Cardiac septum (tissue), 1 donor: ENCODE measurements at regions not wholly inside any gene's neighbourhood (a gene's known extent, or its start where the extent isn't known, plus 50 kb on each side); places are given as distances from the start of the nearest gene placed in this dataset.

Experiments
- DNase-seq: peaks from one replicate; pipeline ENCODE4 v3.0.0-alpha.2; 2020; ENCODE audit warnings: low spot score
- intact Hi-C: fragments of 100-400 bp; cut with DNase I; formaldehyde crosslinking; loops from one replicate; pipeline ENCODE4 v1.14.0; 2022
- donor health status: DM: no; HTN: no; CAD: no.

DNA sequence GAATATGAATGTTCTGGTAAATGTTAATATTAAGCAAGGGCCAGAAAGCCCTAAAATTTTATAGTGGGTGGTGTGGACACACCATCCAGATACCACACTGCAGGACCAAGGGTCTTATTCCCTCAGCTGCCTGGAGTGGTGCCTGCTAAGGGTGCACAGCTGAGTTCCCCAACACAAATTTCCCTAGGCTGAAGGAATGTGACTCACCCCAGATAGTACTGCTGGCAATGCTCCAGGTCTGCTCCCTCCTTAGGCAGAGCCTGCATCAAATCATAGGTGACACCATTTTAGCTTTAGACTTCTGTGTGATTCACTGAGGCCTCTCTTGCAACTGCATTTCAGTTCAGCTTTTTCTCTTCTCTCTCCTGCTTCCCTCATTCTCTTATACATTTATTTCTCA is 321.1 kb downstream of the SATB2 start:
- intact Hi-C loops: no loop called here
- DNase-seq: no peak

DNA sequence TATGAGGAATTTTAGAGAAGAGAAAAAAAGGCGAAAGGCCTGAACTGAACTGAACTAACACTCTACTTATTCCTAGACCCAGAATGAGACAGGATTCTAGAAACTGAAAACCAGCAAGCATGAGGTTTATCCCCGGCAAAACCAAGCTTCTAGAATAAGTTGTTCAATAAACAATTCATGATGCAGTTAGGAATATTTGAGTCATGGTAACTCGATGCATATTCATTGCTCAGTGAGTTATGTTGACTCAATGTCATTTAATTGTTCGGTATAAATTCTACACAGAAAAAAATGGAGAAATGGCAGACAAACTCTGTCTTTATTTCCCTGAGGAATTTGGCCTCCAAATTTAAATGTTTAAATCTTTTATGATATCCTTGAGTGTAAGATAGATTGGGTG is 321.5 kb downstream of the SATB2 start:
- no peak for DNase-seq
- intact Hi-C loops: no loop called here

DNA sequence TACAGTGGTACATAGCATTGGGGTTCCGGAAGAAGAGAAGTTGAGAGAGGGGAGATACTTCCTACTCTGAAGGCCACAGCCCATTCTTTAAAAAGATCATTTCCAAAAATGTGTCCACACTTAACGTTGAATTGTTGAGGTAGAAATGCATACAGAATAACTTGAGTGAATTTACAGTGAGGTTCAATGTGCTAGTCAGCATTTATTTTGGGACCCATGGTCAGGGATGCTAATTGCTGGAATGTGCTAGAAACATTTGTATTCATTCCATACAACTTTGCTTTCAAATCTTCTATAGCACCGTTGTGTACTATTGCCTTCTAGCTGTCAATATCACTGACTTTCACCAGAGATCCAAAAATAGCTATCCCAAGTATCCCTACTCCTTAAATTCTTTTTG is 325.9 kb downstream of the SATB2 start:
- intact Hi-C loops: no loop called here
- DNase-seq: no peak

DNA sequence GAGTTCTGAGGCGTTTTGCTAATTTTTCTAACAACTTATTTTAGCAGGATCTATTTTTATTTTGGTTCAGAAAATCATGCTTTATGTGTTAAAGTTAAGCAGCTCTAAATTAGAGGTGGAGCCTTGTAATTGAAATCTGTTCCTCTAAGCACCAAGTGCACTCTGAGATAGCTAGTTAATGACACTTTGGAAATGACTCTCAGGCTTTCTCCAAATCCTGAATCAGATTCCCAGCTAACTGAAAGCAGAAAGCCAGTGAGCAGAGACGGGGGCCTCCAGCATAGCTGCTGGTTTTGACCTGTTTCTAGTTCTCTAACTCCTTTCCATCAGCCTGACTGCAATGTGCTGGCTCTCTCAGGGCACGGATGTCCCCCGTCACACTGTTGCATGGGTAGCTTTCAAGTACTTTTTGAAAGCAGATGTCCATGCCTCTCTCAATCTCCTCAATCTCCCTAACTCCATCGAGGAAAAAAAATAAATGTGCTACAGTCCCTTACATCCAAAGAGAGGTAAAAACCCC is 326.5 kb downstream of the SATB2 start:
- intact Hi-C loops: no loop called here
- no peak for DNase-seq

DNA sequence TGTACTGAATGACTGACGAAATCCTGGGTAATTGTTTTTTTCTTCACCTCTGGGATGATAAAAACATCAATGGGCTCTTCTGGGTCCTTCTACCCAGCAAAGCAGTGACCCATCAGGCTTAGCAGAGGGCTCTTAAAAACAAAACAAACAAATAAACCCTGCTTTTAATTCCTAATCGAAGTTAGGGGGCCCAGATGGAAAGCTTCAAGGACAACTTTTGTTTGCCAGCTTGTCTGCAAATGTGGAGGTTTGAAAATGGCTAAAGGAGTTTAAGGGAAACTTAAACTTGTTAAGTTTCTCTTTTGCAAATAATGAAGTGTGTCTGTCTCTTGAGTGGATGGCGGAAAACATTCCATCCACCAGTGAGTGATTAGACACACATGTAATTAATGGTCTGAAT is 327.2 kb downstream of the SATB2 start:
- no peak for DNase-seq
- intact Hi-C loops: no loop called here

DNA sequence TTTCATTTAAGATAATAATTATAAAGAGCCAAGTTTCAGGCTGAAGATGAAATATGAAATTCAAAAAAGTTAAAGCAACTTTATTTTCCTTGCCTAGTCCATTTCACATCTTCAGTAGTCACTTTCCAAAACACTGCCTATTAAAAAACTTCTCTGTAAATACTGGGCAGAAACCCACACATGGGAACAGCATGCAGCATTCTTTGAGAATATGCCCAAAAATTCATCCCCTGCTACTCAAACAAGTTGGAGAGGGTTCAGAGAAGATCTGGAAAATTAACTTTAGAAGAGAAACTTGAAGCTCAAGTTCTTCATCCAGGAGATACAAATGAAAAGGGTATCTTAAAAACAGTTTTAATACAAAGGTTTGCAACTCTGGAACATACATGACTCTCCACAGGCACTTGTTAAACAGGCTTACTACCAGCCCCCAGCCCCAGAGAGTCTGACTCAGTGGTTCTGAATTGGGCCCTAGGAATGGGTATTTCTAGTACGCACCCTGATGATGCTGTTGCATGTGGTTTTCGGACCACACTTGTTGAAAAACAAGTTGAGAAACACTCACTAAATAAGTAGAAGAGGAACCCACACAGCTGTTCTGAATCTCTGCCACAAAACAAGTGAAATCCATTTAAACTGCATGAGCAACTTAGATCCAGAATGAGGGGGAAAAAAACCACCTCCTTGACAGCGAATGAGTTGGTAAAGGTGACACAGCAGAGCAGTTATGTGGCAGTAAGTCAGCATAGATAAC is 329.1 kb downstream of the SATB2 start:
- no peak for DNase-seq
- intact Hi-C loops: no loop called here

DNA sequence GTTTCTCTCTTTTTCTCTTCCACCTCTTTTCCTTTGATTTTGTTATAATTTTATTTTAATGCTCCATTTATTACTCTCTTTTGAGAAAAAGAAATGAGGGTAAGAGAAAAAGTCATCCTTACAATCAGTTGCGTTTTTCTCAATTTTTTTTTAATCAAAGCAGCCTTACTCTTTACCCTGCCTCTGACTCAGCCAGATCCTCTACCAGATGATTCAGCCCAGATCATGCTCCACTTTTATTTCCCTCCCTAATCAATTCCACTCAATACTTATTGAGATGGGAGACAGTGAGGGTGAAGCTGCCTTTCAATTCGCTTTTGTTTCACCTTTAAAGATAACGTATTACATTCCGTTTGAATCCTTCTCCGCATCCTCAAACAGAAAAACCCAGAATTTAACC is 337.9 kb downstream of the SATB2 start:
- DNase-seq: no peak
- intact Hi-C loops: no loop called here

DNA sequence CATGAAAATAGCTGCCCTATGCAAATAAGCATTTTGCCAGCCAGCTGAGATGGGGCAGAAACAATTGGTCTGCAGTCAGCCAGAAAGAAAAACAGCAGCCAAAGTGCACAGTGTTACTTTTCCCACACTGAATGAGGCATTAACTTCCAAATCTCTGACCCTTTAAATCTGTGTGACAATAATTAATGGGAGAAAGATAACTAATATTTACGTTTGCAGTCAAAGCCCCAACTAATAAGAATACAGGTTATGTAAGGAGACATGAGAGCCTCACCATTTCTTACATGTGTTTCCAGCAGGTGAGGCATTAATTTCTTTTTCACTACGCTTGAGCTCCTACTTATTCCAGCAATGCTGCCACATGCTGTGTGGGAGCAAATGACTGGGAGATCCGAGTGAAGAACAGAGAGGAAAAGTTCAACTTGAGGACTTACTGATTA is 339.0 kb downstream of the SATB2 start:
- intact Hi-C loops: no loop called here
- no peak for DNase-seq

DNA sequence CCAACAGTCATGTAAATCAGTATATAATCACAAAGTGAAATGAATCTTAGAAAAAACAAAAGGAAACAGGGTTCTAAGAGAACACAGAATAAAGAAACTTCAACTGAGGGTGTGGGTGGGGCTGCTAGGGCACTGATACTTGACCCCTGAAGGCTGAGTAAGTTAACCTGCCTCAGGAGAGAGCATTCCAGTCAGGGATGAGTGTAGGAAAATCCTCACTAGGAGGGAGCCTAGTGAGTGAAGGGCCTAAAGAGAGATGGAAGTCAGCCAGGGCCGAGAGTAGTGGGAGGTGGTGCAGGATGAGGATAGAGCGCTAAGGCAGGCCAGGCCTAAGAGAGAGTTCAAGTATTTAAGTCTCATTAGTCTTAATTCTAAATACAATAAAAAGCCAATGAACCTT is 342.6 kb downstream of the SATB2 start:
- intact Hi-C loops: no loop called here
- DNase-seq: no peak

DNA sequence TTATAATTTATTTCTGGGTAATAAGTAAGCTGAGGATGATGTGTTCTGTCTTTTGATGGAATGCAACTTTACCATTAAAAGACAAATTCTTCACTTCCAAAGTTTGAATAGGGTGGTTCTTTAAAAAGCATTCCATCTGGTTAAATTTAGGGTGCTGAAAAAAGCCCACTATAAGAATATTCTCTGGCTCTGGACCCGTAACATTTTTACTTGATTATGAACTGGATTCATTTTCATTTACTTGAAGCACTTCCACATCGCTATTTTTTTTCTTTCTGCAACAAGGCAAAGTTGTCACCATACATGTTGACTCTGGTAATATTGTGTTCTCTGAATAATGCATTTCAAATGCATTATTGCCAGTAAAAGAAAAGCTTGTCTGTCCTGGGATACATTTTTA is 344.6 kb downstream of the SATB2 start:
- no peak for DNase-seq
- intact Hi-C loops: no loop called here

DNA sequence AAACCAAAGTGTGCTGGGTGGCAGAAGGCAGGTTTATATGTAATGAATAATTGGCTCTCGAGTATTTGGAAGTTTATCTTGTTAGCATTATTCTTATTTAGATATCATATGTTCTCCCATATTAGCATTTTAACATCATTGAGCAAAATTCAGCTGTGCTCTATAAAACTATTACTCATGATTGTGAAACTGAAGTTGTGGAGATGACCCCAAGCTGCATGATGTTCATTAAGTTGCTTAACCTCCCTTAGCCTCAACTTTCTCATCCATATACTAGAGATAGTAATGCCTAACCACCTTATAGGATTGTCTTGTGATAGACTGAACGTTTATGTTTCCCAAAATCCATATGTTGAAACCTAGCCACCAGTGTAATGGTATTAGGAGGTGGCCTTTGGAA is 346.3 kb downstream of the SATB2 start:
- intact Hi-C loops: no loop called here

DNA sequence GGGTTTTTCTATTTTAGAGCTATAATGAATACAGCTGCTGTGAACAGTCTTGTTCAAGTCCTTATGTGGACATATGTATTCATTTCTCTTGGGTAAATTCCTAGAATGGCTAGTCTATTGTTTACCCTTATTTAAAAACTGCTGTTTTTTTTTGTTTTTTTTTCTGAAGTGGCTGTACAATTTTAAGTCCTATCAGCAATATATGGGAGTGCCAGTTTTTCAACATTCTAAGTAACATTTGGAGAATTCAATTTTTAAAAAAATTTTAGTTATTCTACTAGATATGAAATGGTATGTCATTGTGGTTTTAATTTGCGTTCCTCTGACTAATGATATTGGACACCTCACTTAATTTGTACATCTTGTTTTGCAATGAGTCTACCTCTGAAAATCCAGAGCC is 349.7 kb downstream of the SATB2 start:
- no peak for DNase-seq
- intact Hi-C loops: no loop called here

More for the DNA sequence above, 346.3 kb downstream of the SATB2 start:
- no peak for DNase-seq

DNA sequence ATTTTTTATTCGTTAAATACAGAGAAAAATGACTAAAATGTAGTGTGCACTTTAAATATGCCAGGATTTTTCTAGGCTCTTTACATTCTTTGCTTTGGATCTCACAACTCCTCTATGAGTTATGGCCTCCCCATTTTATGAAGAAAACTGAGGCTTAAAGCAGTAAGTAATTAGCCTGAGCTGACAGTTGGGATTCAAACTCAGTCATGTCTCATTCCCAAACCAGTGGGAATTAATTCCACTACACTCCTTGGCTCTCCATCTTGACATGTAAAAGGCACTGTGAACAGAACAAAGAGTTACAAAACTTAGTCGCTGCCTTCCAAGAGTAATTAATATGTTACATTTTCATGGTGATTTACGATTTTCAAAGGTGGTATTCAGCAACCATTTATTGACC is 351.9 kb downstream of the SATB2 start:
- intact Hi-C loops: no loop called here
- no peak for DNase-seq

DNA sequence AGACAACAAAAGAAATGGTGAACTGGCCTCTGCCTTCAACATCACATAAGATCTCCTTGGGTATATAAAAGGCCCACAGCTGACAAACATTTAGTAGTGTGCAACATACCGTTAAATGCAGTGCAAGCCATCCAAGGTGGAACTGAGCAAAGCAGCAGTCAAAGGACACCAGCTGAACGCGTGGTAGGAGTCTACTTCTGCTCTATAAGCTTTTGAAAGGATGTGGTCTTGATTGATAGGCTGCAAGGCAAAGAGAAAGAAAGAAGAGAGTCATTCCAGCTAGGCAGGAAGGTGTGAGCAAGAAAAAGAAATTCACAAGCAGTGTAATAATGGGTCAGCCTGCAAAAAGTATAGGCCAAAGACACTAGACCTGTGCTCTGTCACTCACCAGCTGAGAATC is 356.3 kb downstream of the SATB2 start:
- intact Hi-C loops: no loop called here
- DNase-seq: no peak

DNA sequence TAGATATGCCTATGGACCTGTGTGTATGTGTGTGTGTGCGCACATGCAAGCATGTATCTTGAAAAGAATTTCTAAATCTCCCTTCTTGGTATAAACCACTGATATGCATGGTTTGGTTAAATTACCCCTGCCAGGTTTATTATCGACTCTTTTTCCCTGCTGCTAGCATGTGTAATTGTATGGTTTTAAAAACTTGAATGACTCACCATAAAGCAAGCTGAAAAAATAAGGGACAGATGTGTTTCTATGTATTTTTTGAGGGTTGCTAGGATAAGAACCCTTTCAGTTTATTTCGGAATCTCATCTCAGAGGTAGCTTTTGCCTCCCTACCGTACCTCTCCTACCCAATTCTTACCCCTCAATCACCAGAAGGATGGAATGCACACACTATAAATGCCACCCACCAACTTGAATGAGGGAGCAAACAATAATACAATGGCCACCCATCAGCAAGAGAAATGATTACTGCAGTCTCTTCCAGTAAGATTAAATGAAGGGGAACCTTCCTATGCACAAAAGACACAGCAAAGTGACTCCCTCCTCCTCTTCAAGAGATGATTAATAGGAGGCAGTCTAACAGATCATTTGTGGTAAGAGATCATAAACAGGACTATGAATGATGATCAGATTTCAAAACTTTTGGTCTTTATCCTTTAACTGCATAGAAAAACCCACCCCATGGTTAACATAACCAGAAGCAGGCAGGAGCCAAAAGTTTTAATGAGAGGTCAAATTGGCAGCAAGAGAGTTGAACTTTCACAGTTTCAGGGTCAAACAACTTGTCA is 357.2 kb downstream of the SATB2 start:
- intact Hi-C loops: no loop called here
- no peak for DNase-seq

DNA sequence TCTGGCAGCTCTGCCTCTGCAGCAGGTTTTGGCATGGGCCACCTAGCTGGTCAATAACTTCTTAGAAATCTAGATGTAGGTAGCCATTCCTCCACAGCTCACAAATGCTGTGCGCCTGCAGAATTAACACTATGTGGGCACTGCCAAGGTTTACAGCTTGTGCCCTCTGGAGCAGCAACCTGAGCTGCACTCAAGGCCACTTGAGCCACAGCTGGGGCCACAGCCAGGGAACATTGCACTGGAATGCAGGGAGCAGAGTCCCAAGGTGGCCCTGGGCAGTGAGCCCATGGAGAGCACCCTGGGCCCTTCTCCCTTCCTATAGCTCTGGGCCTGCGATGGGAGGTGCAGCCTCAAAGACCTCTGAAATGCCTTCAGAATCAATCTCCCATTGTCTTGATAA is 365.3 kb downstream of the SATB2 start:
- intact Hi-C loops: no loop called here
- no peak for DNase-seq

DNA sequence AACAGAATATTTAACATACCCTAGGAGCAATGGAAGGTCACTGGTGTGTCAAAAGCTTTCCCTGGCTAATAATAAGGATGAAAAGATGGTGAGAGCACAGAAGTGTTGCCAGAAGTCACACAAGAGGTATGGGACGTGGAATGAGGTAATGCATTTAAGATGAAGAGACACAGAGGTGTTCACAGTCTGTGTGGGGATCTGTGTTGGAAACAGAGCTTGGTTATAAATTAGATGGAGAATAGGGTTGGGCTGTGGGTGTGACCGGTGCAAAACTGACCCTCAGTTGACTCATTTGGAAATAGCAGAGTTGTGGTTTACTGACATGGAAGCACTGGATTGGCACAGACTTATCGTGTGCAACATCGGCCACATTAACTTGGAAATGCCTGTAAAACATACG is 372.5 kb downstream of the SATB2 start:
- no peak for DNase-seq
- intact Hi-C loops: no loop called here

DNA sequence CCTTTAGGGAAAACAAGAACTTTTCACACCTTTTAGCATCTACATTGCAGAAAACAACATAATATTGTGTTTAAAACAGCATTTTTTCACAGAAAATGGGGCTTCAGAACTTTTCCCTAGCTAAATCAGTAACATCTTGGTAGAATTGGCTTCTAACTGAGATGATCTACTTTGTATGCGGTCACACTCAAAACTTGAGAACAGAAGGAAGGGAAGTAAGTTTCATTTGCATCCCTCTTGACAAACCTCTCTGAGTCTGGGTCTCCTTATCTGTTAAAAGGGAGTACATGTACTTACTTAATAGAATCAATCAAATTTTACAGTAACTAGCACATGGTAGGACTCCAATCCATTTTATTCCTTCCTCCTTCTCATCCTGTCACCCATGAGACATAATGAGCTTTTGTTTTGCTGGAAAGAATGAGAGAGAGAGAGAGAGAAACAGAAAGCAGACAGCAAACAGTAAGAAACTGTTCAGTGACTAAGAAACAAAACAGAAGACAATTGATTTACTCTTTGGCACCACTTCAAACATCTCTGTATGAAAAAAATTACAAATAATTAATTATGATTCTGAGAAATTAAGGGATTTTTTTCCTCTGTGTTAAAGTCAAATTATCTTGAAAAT is 387.3 kb downstream of the SATB2 start:
- no peak for DNase-seq
- intact Hi-C loops: no loop called here

DNA sequence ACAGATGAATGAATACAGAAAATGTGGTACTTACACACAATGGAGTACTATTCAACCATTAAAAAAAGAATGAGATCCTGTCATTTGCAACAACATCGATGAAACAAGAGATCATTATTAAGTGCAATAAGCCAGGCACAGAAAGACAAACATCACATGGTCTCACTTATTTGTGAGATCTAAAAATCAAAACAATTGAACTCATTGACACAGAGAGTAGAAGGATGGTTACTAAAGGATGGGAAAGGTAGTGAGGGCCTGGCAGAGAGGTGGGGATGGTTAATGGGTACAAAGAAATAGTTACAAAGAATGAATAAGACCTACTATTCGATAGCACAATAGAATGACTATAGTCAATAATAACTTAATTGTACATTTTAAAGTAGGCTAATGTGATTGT is 393.5 kb downstream of the SATB2 start:
- intact Hi-C loops: no loop called here
- no peak for DNase-seq

DNA sequence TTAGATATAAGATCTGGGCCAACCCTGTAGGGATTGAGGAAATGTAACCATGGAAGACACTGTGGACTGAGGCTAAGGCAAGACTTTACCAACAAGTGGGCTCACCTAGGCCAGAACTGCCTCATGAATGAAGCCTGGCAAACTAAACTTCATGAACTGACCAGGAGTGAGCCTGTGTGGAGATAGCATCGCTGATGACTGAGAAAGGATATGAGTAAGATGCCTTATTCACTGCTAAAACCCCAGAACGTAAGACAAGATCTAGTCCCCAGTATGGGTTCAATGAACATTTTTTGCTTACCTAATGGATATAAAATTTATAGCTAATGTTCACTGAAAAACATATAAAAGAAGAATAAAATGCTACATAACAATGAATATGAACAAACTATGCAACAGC is 399.8 kb downstream of the SATB2 start:
- intact Hi-C loops: no loop called here
- no peak for DNase-seq

DNA sequence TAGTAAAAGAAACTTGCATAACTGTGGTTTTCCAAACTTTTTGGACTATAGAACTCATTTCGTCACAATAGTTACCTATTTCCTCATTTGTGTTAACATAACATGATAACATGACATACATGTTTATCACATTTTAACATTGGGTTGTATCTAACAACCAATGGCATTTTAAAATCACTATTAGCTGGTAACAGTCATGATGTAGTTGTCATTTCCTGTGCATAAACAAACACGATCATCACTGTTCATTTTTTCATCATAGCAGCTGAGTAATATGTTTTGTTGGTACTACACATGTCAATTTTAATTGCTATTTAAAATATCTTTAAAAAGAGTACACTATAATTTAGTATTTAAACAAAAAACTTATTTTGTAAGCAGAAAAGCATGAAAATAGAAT is 402.4 kb downstream of the SATB2 start:
- no peak for DNase-seq
- intact Hi-C loops: no loop called here
